22Rv1 (cell line): ENCODE measurements at regions not wholly inside any gene's neighbourhood (a gene's known extent, or its start where the extent isn't known, plus 50 kb on each side); places are given as distances from the start of the nearest gene placed in this dataset.

ENCODE experiments used
- H3K27ac ChIP-seq: fragments of 450-650 bp; 2 replicates; pipeline ENCODE4 v1.5.1; 2017
- ZFX ChIP-seq: fragments of 450-650 bp; IDR thresholded peaks from 2 replicates; pipeline ENCODE4 v1.6.1; 2017; ENCODE audit warnings: antibody characterized with exemption, borderline replicate concordance
- TF ChIP-seq, protein P1 (sequence below): fragments of 450-650 bp; IDR thresholded peaks from 2 replicates; pipeline ENCODE4 v1.5.1; 2017; ENCODE audit warnings: mild to moderate bottlenecking

- TF ChIP-seq ZFX: no peak
- TF ChIP-seq, protein P1, sequence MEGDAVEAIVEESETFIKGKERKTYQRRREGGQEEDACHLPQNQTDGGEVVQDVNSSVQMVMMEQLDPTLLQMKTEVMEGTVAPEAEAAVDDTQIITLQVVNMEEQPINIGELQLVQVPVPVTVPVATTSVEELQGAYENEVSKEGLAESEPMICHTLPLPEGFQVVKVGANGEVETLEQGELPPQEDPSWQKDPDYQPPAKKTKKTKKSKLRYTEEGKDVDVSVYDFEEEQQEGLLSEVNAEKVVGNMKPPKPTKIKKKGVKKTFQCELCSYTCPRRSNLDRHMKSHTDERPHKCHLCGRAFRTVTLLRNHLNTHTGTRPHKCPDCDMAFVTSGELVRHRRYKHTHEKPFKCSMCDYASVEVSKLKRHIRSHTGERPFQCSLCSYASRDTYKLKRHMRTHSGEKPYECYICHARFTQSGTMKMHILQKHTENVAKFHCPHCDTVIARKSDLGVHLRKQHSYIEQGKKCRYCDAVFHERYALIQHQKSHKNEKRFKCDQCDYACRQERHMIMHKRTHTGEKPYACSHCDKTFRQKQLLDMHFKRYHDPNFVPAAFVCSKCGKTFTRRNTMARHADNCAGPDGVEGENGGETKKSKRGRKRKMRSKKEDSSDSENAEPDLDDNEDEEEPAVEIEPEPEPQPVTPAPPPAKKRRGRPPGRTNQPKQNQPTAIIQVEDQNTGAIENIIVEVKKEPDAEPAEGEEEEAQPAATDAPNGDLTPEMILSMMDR: no peak
- H3K27ac ChIP-seq: no peak overlapping the region
Measured at GRCh38 chr22:27198518-27199035, 541.2 kb downstream of the MIAT start.

- TF ChIP-seq, protein P1: no peak
- TF ChIP-seq ZFX: no peak
- no peak overlapping the region for H3K27ac ChIP-seq
Measured at GRCh38 chr22:27199354-27199753, 542.0 kb downstream of the MIAT start.

DNA sequence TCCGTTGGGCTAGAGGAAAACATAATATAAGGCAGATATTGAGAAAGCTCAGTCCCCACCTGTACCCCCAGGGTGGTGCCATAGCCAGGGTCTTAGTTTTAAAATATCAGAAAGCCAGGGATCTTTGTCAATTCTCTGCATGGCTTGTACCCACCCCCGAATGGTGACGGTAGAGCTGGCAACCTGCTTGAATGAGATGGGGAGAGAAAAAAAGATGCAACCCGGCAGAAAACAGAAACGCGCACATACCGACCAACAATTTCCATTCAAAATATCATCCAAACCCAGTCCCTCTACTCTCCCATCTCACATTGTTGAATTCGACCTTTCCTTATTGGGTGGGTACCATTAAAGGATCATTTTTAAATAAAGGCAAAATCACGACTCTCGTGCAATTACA, 543.9 kb downstream of the MIAT start:
- TF ChIP-seq ZFX: no peak
- TF ChIP-seq, protein P1: no peak
- no peak overlapping the region for H3K27ac ChIP-seq

GRCh38 chr22:27201741-27202140, 544.4 kb downstream of the MIAT start:
- H3K27ac ChIP-seq: no peak overlapping the region
- TF ChIP-seq, protein P1: no peak
- TF ChIP-seq ZFX: no peak

GRCh38 chr22:27203276-27203660, 545.9 kb downstream of the MIAT start:
- TF ChIP-seq, protein P1: no peak
- no peak for TF ChIP-seq ZFX
- no peak overlapping the region for H3K27ac ChIP-seq

- H3K27ac ChIP-seq: no peak overlapping the region
- TF ChIP-seq, protein P1: no peak
- TF ChIP-seq ZFX: no peak
Measured at GRCh38 chr22:27204280-27204679, 546.9 kb downstream of the MIAT start.

DNA sequence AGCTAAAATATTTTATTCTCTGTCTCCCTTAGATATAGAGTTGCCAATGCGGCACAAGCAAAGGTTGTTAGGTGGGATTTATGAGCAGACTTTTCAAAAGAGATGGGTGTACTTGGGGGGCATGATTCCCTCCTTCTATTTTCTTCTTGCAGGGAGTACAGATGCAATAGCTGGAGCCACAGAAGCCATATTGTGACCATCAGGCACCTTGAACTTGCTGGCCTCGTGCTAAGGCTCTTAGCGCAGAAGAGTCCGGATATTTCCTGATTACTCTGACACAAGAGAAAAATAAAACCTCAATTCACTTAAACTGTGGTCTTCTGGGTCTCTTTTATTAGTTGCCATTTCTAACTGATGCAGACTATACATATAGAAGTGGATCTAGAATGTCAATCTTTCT, 547.4 kb downstream of the MIAT start:
- TF ChIP-seq ZFX: no peak
- TF ChIP-seq, protein P1: no peak
- H3K27ac ChIP-seq: no peak overlapping the region
